WTC11 (cell line): ENCODE measurements at regions not wholly inside any gene's neighbourhood (a gene's known extent, or its start where the extent isn't known, plus 50 kb on each side); places are given as distances from the start of the nearest gene placed in this dataset.

Experiments used
- ATAC-seq: fragments of 200-7000 bp; cut with Tn5 transposase; 2 replicates; pipeline ENCODE4 v1.10.0; 2021; ENCODE audit warnings: mild to moderate bottlenecking, moderate library complexity
- CTCF ChIA-PET: fragments of 300-600 bp; sonication (Branson Sonifier 250); formaldehyde crosslinking; loops from one replicate; lab custom pipeline; 2021; ENCODE audit warnings: antibody characterized with exemption; lab: Charles Lee
- POLR2A ChIA-PET: fragments of 350-600 bp; sonication (Branson Sonifier 250); formaldehyde crosslinking; loops from one replicate; lab custom pipeline; 2021; ENCODE audit warnings: antibody characterized with exemption; lab: Charles Lee
- DNase-seq: peaks from one replicate; pipeline ENCODE4 v3.0.0; 2021; ENCODE audit warnings: low spot score
- H3K27ac Mint-ChIP-seq: 2 replicates; pipeline ENCODE4 v1.8.0; 2021; ENCODE audit warnings: mixed read lengths
- H3K27me3 Mint-ChIP-seq: 2 replicates; pipeline ENCODE4 v1.8.0; 2021; ENCODE audit warnings: low read depth, mild to moderate bottlenecking, moderate library complexity, mixed read lengths
- H3K36me3 Mint-ChIP-seq: 2 replicates; pipeline ENCODE4 v1.8.0; 2021; ENCODE audit warnings: mixed read lengths
- H3K4me1 Mint-ChIP-seq: 2 replicates; pipeline ENCODE4 v1.8.0; 2022; ENCODE audit warnings: mixed read lengths
- H3K4me3 Mint-ChIP-seq: 2 replicates; pipeline ENCODE4 v1.8.0; 2021; ENCODE audit warnings: mild to moderate bottlenecking, moderate library complexity, mixed read lengths
- H3K9me3 Mint-ChIP-seq: 2 replicates; pipeline ENCODE4 v1.8.0; 2021; ENCODE audit warnings: mixed read lengths
- AFF4 ChIP-seq: sonication (generic); formaldehyde crosslinking; IDR thresholded peaks from 2 replicates; pipeline ENCODE4 v1.8.1; 2023; ENCODE audit warnings: mild to moderate bottlenecking, missing genetic modification reagents, borderline replicate concordance
- ARID4B ChIP-seq: sonication (generic); formaldehyde crosslinking; IDR thresholded peaks from 2 replicates; pipeline ENCODE4 v1.8.0; 2023; ENCODE audit warnings: missing genetic modification reagents, mild to moderate bottlenecking, borderline replicate concordance
- ATF6 ChIP-seq: sonication (generic); formaldehyde crosslinking; IDR thresholded peaks from 2 replicates; pipeline ENCODE4 v1.8.1; 2023; ENCODE audit warnings: mild to moderate bottlenecking, missing genetic modification reagents
- E2F1 ChIP-seq: sonication (generic); formaldehyde crosslinking; IDR thresholded peaks from 2 replicates; pipeline ENCODE4 v1.8.0; 2022; ENCODE audit warnings: mild to moderate bottlenecking, missing genetic modification reagents
- E2F5 ChIP-seq: sonication (generic); formaldehyde crosslinking; IDR thresholded peaks from 2 replicates; pipeline ENCODE4 v1.8.1; 2022; ENCODE audit warnings: mild to moderate bottlenecking, moderate library complexity, missing genetic modification reagents
- GRHL2 ChIP-seq: fragments of 250-450 bp; sonication (Bioruptor Pico); IDR thresholded peaks from 2 replicates; pipeline ENCODE4 v1.8.0; 2022; ENCODE audit warnings: mild to moderate bottlenecking, moderate library complexity; ENCODE audit not compliant: insufficient replicate concordance, severe bottlenecking
- GTF2I ChIP-seq: fragments of 250-450 bp; sonication (Bioruptor Pico); conservative IDR thresholded peaks from 2 replicates; pipeline ENCODE4 v1.4.0; 2021; ENCODE audit warnings: mild to moderate bottlenecking
- HMGA2 ChIP-seq: fragments of 250-450 bp; sonication (Bioruptor Pico); IDR thresholded peaks from 2 replicates; pipeline ENCODE4 v1.4.0; 2021; ENCODE audit warnings: mild to moderate bottlenecking, moderate library complexity
- KAT7 ChIP-seq: sonication (generic); formaldehyde crosslinking; IDR thresholded peaks from 2 replicates; pipeline ENCODE4 v1.8.1; 2023; ENCODE audit warnings: missing genetic modification reagents, mild to moderate bottlenecking, borderline replicate concordance
- NFE2L1 ChIP-seq: sonication (generic); formaldehyde crosslinking; IDR thresholded peaks from 2 replicates; pipeline ENCODE4 v1.8.1; 2023; ENCODE audit warnings: missing genetic modification reagents
- OVOL2 ChIP-seq: fragments of 250-450 bp; sonication (Bioruptor Pico); IDR thresholded peaks from 2 replicates; pipeline ENCODE4 v1.9.0; 2021; ENCODE audit warnings: mild to moderate bottlenecking, borderline replicate concordance
- RELA ChIP-seq: sonication (generic); formaldehyde crosslinking; IDR thresholded peaks from 2 replicates; pipeline ENCODE4 v1.8.1; 2022; ENCODE audit warnings: missing genetic modification reagents, mild to moderate bottlenecking, borderline replicate concordance
- SP1 ChIP-seq: sonication (generic); formaldehyde crosslinking; conservative IDR thresholded peaks from 2 replicates; pipeline ENCODE4 v1.8.1; 2022; ENCODE audit warnings: missing genetic modification reagents
- STAT6 ChIP-seq: sonication (generic); formaldehyde crosslinking; conservative IDR thresholded peaks from 2 replicates; pipeline ENCODE4 v1.8.1; 2023; ENCODE audit warnings: mild to moderate bottlenecking, low read depth, missing genetic modification reagents, moderate library complexity
- ZMAT4 ChIP-seq: fragments of 250-450 bp; sonication (Bioruptor Pico); IDR thresholded peaks from 2 replicates; pipeline ENCODE4 v1.9.0; 2021; ENCODE audit warnings: mild to moderate bottlenecking
- ZNF396 ChIP-seq: fragments of 250-450 bp; sonication (Bioruptor Pico); IDR thresholded peaks from 2 replicates; pipeline ENCODE4 v1.8.0; 2021; ENCODE audit warnings: mild to moderate bottlenecking, moderate library complexity, borderline replicate concordance
- ZNF425 ChIP-seq: fragments of 250-450 bp; sonication (Bioruptor Pico); conservative IDR thresholded peaks from 2 replicates; pipeline ENCODE4 v1.9.0; 2021; ENCODE audit warnings: mild to moderate bottlenecking

- ATAC-seq (no peak), DNase-seq (no peak)
- H3K27ac Mint-ChIP-seq, result no peak overlapping the region
- CTCF ChIA-PET, result no interaction called here
- POLR2A ChIA-PET, result no interaction called here
- H3K4me3 Mint-ChIP-seq, result no peak overlapping the region
- H3K36me3 Mint-ChIP-seq, result no peaks in the 10 kb centered on the region
- H3K27me3 Mint-ChIP-seq, result no peaks in the 10 kb centered on the region; the same call in 1 of the 2 replicates
- H3K4me1 Mint-ChIP-seq, result peaks cover 20% of the 10 kb centered on the region
- H3K9me3 Mint-ChIP-seq, result peaks cover 16% of the 10 kb centered on the region
- TF ChIP-seq HMGA2 (CRISPR knock-in tag), result no peak
- TF ChIP-seq STAT6 (CRISPR knock-in tag), result no peak
- TF ChIP-seq KAT7 (CRISPR knock-in tag), result no peak
- no peak for TF ChIP-seq NFE2L1 (CRISPR knock-in tag)
- no peak for TF ChIP-seq E2F5 (CRISPR knock-in tag)
- TF ChIP-seq AFF4, result no peak
- no peak for TF ChIP-seq RELA (CRISPR knock-in tag)
- TF ChIP-seq ZNF425 (CRISPR knock-in tag), result no peak
- no peak for TF ChIP-seq ARID4B
- no peak for TF ChIP-seq ATF6
- TF ChIP-seq SP1, result no peak
- no peak for TF ChIP-seq GTF2I
- no peak for TF ChIP-seq OVOL2 (CRISPR knock-in tag)
- no peak for TF ChIP-seq GRHL2
- TF ChIP-seq E2F1, result no peak
- TF ChIP-seq ZNF396 (CRISPR knock-in tag), result no peak
- TF ChIP-seq ZMAT4, result no peak
Measured at GRCh38 chr19:31821346-31821745, 472.1 kb upstream of the TSHZ3 start.
